ENCODE measurements at regions not wholly inside any gene's neighbourhood (a gene's known extent, or its start where the extent isn't known, plus 50 kb on each side); places are given as distances from the start of the nearest gene placed in this dataset.

DNA sequence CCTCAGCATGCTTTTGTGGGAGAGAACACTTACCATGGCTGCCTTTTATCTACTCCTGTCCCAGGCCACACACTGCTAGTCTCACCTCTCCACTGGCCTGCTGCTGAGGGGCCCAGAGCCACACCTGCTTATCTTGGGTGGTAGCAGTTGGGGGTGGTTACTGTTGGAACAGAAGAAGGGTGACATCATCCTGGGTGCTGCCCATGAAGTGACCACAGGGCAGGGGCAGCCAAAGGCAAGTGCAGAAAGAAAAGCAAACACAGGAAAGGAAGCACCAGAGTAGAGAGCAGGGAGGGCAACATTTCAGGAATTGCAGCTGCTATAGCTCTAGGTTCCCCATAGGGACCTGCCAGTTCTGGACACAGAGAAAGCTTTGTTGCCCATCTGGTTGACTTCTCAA lies 345.2 kb downstream of the VPS13C start:
- Histone ChIP-seq H4K8ac (replicated peaks; ENCODE audit: insufficient read length, low read depth, low read length) (no peak overlapping the region), H4K5ac (ENCODE audit: insufficient read length, low read depth, low read length) (no peak overlapping the region), H3K23me2 (ENCODE audit: insufficient read length, low read depth, low read length, poor library complexity, severe bottlenecking) (no peaks in the 10 kb centered on the region), H3K9me3 (ENCODE audit: control insufficient read depth, low read depth, low read length) (no peaks in the 10 kb centered on the region), H2BK20ac (ENCODE audit: low read depth, low read length, poor library complexity, severe bottlenecking) (no peak overlapping the region), H3K27me3 (ENCODE audit: insufficient read depth, low read length) (no peaks in the 10 kb centered on the region), H3K9ac (ENCODE audit: extremely low read depth, insufficient read length, low read length) (no peak overlapping the region), H4K91ac (ENCODE audit: insufficient read length, low read depth, low read length) (no peak overlapping the region), H2BK5ac (ENCODE audit: insufficient read length, low read length) (no peak overlapping the region), H3K14ac (ENCODE audit: insufficient read depth, low read length) (no peak overlapping the region), H2AK5ac (ENCODE audit: insufficient read length, low read length) (no peak overlapping the region), H4K20me1 (ENCODE audit: control insufficient read depth, insufficient read depth, insufficient read length) (no peaks in the 10 kb centered on the region), H3K56ac (ENCODE audit: insufficient read length, low read depth, low read length) (no peak overlapping the region), H3K23ac (ENCODE audit: insufficient read length, low read depth, low read length) (no peak overlapping the region), H3K18ac (ENCODE audit: insufficient read length, low read depth, low read length) (no peak overlapping the region), H3K4me2 (ENCODE audit: insufficient read depth, insufficient read length, low read length) (no peak overlapping the region), H2BK15ac (ENCODE audit: low read depth, low read length) (no peak overlapping the region), H3K4me1 (ENCODE audit: insufficient read depth, low read length) (peaks cover 2% of the 10 kb centered on the region; the same call in 1 of the 2 replicates), H2BK12ac (ENCODE audit: insufficient read length, low read depth, low read length) (no peak overlapping the region), H3T11ph (ENCODE audit: low read length) (no peak overlapping the region), H3K79me2 (ENCODE audit: insufficient read depth, low read length) (no peaks in the 10 kb centered on the region), H2BK120ac (ENCODE audit: low read depth, low read length, poor library complexity, severe bottlenecking) (no peak overlapping the region), H3K79me1 (ENCODE audit: insufficient read depth, low read depth, low read length, poor library complexity, severe bottlenecking) (no peaks in the 10 kb centered on the region), H3K4ac (ENCODE audit: low read depth, low read length) (no peak overlapping the region), H2AFZ (ENCODE audit: low read length) (no peak overlapping the region), H3K27ac (ENCODE audit: insufficient read length, low read depth, low read length) (no peak overlapping the region)
- Mint-ChIP-seq H3K27ac (no peak overlapping the region), H3K36me3 (ENCODE audit: insufficient read depth in 1 of 3, low read depth in 3 of 3) (no peaks in the 10 kb centered on the region; a peak in 1 of 7 replicates), H3K9me3 (no peaks in the 10 kb centered on the region), H3K27me3 (ENCODE audit: low read depth) (peaks cover 5% of the 10 kb centered on the region; the same call in 1 of the 2 replicates), H3K4me3 (no peak overlapping the region), H3K4me1 (peaks cover 12 to 14% of the 10 kb centered on the region in 2 experiments)
- no peak for TF ChIP-seq CTCF (conservative IDR thresholded peaks at IDR 0.05)
- no peak for DNase-seq
